NCI-H2171 (cell line): ENCODE measurements at regions not wholly inside any gene's neighbourhood (a gene's known extent, or its start where the extent isn't known, plus 50 kb on each side); places are given as distances from the start of the nearest gene placed in this dataset.
"Not testable (repeated sequence)": the region's sequence is repeated elsewhere in the genome, so short reads cannot be mapped to it uniquely, and the experiment has no call there.

Experiments
- DNase-seq: peaks from one replicate; lab custom pipeline; 2025; lab: John Stamatoyannopoulos, UW

- DNase-seq = no peak
Measured at GRCh38 chrY:9118704-9119103, 218.6 kb upstream of the TSPY4 start.

- DNase-seq = no peak
Measured at GRCh38 chrY:9124623-9125022, 212.6 kb upstream of the TSPY4 start.

- no peak for DNase-seq
Measured at GRCh38 chrY:9126545-9126944, 210.7 kb upstream of the TSPY4 start.

GRCh38 chrY:9143366-9143765 is 193.9 kb upstream of the TSPY4 start:
- not testable (repeated sequence) for DNase-seq

- not testable (repeated sequence) for DNase-seq
Measured at GRCh38 chrY:9154552-9154951, 182.7 kb upstream of the TSPY4 start.

- DNase-seq = no peak
Measured at GRCh38 chrY:9155721-9156120, 181.5 kb upstream of the TSPY4 start.

GRCh38 chrY:9158616-9159015 is 178.6 kb upstream of the TSPY4 start:
- DNase-seq = no peak

- DNase-seq = not testable (repeated sequence)
Measured at GRCh38 chrY:9160331-9160730, 176.9 kb upstream of the TSPY4 start.

- DNase-seq = not testable (repeated sequence)
Measured at GRCh38 chrY:9160976-9161375, 176.3 kb upstream of the TSPY4 start.

- not testable (repeated sequence) for DNase-seq
Measured at GRCh38 chrY:9161990-9162389, 175.3 kb upstream of the TSPY4 start.

GRCh38 chrY:9162424-9162823 is 174.8 kb upstream of the TSPY4 start:
- DNase-seq = not testable (repeated sequence)

GRCh38 chrY:9177641-9178040 is 159.6 kb upstream of the TSPY4 start:
- DNase-seq = not testable (repeated sequence)

GRCh38 chrY:9184827-9185226 is 152.4 kb upstream of the TSPY4 start:
- not testable (repeated sequence) for DNase-seq

- DNase-seq = not testable (repeated sequence)
Measured at GRCh38 chrY:9207082-9207481, 130.2 kb upstream of the TSPY4 start.

GRCh38 chrY:9226409-9226808 is 110.9 kb upstream of the TSPY4 start:
- DNase-seq = no peak

GRCh38 chrY:9257255-9257654 is 80.0 kb upstream of the TSPY4 start:
- DNase-seq = no peak

GRCh38 chrY:9257725-9258124 is 79.5 kb upstream of the TSPY4 start:
- no peak for DNase-seq

GRCh38 chrY:9259368-9259767 is 77.9 kb upstream of the TSPY4 start:
- DNase-seq = peak; percentile 74

- no peak for DNase-seq
Measured at GRCh38 chrY:9260426-9260825, 76.8 kb upstream of the TSPY4 start.

- no peak for DNase-seq
Measured at GRCh38 chrY:9265551-9265950, 71.7 kb upstream of the TSPY4 start.

GRCh38 chrY:9270351-9270750 is 66.9 kb upstream of the TSPY4 start:
- DNase-seq = not testable (repeated sequence)

- DNase-seq = not testable (repeated sequence)
Measured at GRCh38 chrY:9272847-9273246, 64.4 kb upstream of the TSPY4 start.

- not testable (repeated sequence) for DNase-seq
Measured at GRCh38 chrY:9278842-9279241, 58.4 kb upstream of the TSPY4 start.
